GM12878 (cell line): ENCODE measurements at regions not wholly inside any gene's neighbourhood (a gene's known extent, or its start where the extent isn't known, plus 50 kb on each side); places are given as distances from the start of the nearest gene placed in this dataset.

Experiments used
- CBX3 ChIP-seq: fragments of 200-600 bp; sonication (generic); IDR thresholded peaks from 2 replicates; pipeline ENCODE4 v1.6.1; 2016; ENCODE audit warnings: low read depth, borderline replicate concordance
- CBX5 ChIP-seq: sonication (generic); IDR thresholded peaks from 2 replicates; pipeline ENCODE4 v1.6.1; 2016; ENCODE audit warnings: low read depth, moderate library complexity, mild to moderate bottlenecking, inconsistent platforms
- CHD1 ChIP-seq: IDR thresholded peaks from 2 replicates; pipeline ENCODE4 v1.6.1; 2012; ENCODE audit warnings: low read depth, low read length, improper control_type of control experiment
- DPF2 ChIP-seq: fragments of 450-650 bp; IDR thresholded peaks from 2 replicates; pipeline ENCODE4 v1.6.1; 2017; ENCODE audit warnings: mild to moderate bottlenecking
- EED ChIP-seq: sonication (generic); IDR thresholded peaks from 2 replicates; pipeline ENCODE4 v1.6.1; 2016; ENCODE audit warnings: antibody characterized with exemption, low read depth
- HCFC1 ChIP-seq: fragments of 150-350 bp; IDR thresholded peaks from 2 replicates; pipeline ENCODE4 v1.6.1; 2014; ENCODE audit warnings: low read length
- HSF1 ChIP-seq: fragments of 150-350 bp; IDR thresholded peaks from 2 replicates; pipeline ENCODE4 v1.6.1; 2014; ENCODE audit warnings: mild to moderate bottlenecking, low read depth, low read length
- IKZF2 ChIP-seq, 2 experiments: fragments of 450-650 bp; IDR thresholded peaks; 2 replicates each; pipeline ENCODE4 v1.6.1; 2017; ENCODE audit warnings: mild to moderate bottlenecking in 2 of 2, moderate library complexity in 2 of 2
- KLF5 ChIP-seq: fragments of 450-650 bp; IDR thresholded peaks from 2 replicates; pipeline ENCODE4 v1.6.1; 2014; ENCODE audit warnings: mild to moderate bottlenecking; ENCODE audit not compliant: partially characterized antibody
- PAX8 ChIP-seq: fragments of 450-650 bp; IDR thresholded peaks from 2 replicates; pipeline ENCODE4 v1.6.1; 2017; ENCODE audit warnings: mild to moderate bottlenecking, moderate library complexity
- PBX3 ChIP-seq: IDR thresholded peaks from 2 replicates; pipeline ENCODE4 v1.6.1; 2011; ENCODE audit warnings: mild to moderate bottlenecking, low read depth, low read length, moderate library complexity; ENCODE audit not compliant: insufficient replicate concordance
- POU2F2 ChIP-seq: IDR thresholded peaks from 3 replicates; pipeline ENCODE4 v1.6.1; 2011; ENCODE audit warnings: low read depth, mild to moderate bottlenecking, low read length, borderline replicate concordance
- REST ChIP-seq: IDR thresholded peaks from 2 replicates; pipeline ENCODE4 v1.6.1; 2012; ENCODE audit warnings: mild to moderate bottlenecking, low read depth, low read length
- SKIL ChIP-seq: fragments of 450-650 bp; IDR thresholded peaks from 2 replicates; pipeline ENCODE4 v1.6.1; 2017; ENCODE audit warnings: mild to moderate bottlenecking, low read depth, inconsistent platforms; ENCODE audit not compliant: poor library complexity, severe bottlenecking
- SMAD1 ChIP-seq: fragments of 450-650 bp; IDR thresholded peaks from 2 replicates; pipeline ENCODE4 v1.6.1; 2018; ENCODE audit warnings: mild to moderate bottlenecking, low read depth; ENCODE audit not compliant: partially characterized antibody
- SUPT20H ChIP-seq: IDR thresholded peaks from 2 replicates; pipeline ENCODE4 v1.6.1; 2011; ENCODE audit warnings: low read depth, mild to moderate bottlenecking, low read length, moderate library complexity, borderline replicate concordance; ENCODE audit not compliant: control insufficient read depth
- ZNF592 ChIP-seq: fragments of 450-650 bp; IDR thresholded peaks from 2 replicates; pipeline ENCODE4 v1.6.1; 2017; ENCODE audit warnings: mild to moderate bottlenecking, moderate library complexity

GRCh38 chr16:72590151-72590937, 418.4 kb upstream of the PMFBP1 start (continued):
- TF ChIP-seq ZNF592 (no peak), DPF2 (0 out of 2 replicates have a peak, but pooled peaks have one; percentile 17), HCFC1 (no peak), POU2F2 (peak; percentile 90; the same call in 2 of the 3 replicates), IKZF2 (IDR thresholded peaks at IDR 0.05) (peak; percentile 15 to 52; a peak in 3 of 4 replicates), PBX3 (no peak), HSF1 (no peak), CBX3 (no peak), CHD1 (no peak), REST (no peak), SUPT20H (no peak), PAX8 (no peak), SMAD1 (no peak), EED (no peak), SKIL (peak; percentile 60), CBX5 (0 out of 2 replicates have a peak, but pooled peaks have one; percentile 51), KLF5 (no peak)
